ENCODE measurements at regions not wholly inside any gene's neighbourhood (a gene's known extent, or its start where the extent isn't known, plus 50 kb on each side); places are given as distances from the start of the nearest gene placed in this dataset.

- no peak for DNase-seq
Measured at GRCh38 chrX:10021461-10022272, 54.5 kb downstream of the CLDN34 start.

- DNase-seq: no peak
Measured at GRCh38 chrX:10022273-10022541, 55.0 kb downstream of the CLDN34 start.

- no peak for DNase-seq
Measured at GRCh38 chrX:10022580-10023245, 55.6 kb downstream of the CLDN34 start.

GRCh38 chrX:10023821-10024220 is 56.7 kb downstream of the CLDN34 start:
- DNase-seq: no peak

- no peak for DNase-seq
Measured at GRCh38 chrX:10025742-10026493, 58.8 kb downstream of the CLDN34 start.

GRCh38 chrX:10028283-10029104 is 61.3 kb downstream of the CLDN34 start:
- no peak for DNase-seq

GRCh38 chrX:10030570-10030969 is 63.4 kb downstream of the CLDN34 start:
- no peak for DNase-seq

GRCh38 chrX:10031746-10032145 is 64.6 kb downstream of the CLDN34 start:
- DNase-seq: no peak

- DNase-seq: no peak
Measured at GRCh38 chrX:10032147-10032546, 65.0 kb downstream of the CLDN34 start.

- DNase-seq: no peak
Measured at GRCh38 chrX:10033375-10034007, 66.3 kb downstream of the CLDN34 start.

GRCh38 chrX:10034740-10035260 is 67.6 kb downstream of the CLDN34 start:
- DNase-seq: no peak

- DNase-seq: no peak
Measured at GRCh38 chrX:10038585-10038984, 71.4 kb downstream of the CLDN34 start.

GRCh38 chrX:10039821-10040793 is 72.9 kb downstream of the CLDN34 start:
- DNase-seq: no peak

GRCh38 chrX:10040961-10041360 is 73.8 kb downstream of the CLDN34 start:
- DNase-seq: no peak

- DNase-seq: no peak
Measured at GRCh38 chrX:10041383-10041782, 74.2 kb downstream of the CLDN34 start.

- no peak for DNase-seq
Measured at GRCh38 chrX:10042055-10042454, 74.9 kb downstream of the CLDN34 start.

GRCh38 chrX:10043386-10043785 is 76.2 kb downstream of the CLDN34 start:
- DNase-seq: no peak

- no peak for DNase-seq
Measured at GRCh38 chrX:10044021-10044420, 76.9 kb downstream of the CLDN34 start.

- DNase-seq: no peak
Measured at GRCh38 chrX:10045327-10046000, 78.3 kb downstream of the CLDN34 start.

GRCh38 chrX:10047133-10047532 is 80.0 kb downstream of the CLDN34 start:
- no peak for DNase-seq
